ENCODE measurements at regions not wholly inside any gene's neighbourhood (a gene's known extent, or its start where the extent isn't known, plus 50 kb on each side); places are given as distances from the start of the nearest gene placed in this dataset.

GRCh38 chr6:68559716-68560115 lies 75.4 kb upstream of the ADGRB3 start:
- TF ChIP-seq POLR2AphosphoS5 (IDR thresholded peaks at IDR 0.05) (no peak), CTCF (IDR thresholded peaks at IDR 0.05) (no peak), POLR2A (IDR thresholded peaks at IDR 0.05) (no peak), EP300 (IDR thresholded peaks at IDR 0.05; ENCODE audit: low read depth) (no peak)
